Lower leg skin (tissue), 3 donors: ENCODE measurements at regions not wholly inside any gene's neighbourhood (a gene's known extent, or its start where the extent isn't known, plus 50 kb on each side); places are given as distances from the start of the nearest gene placed in this dataset.

Experiments
- POLR2A ChIP-seq, 2 donors: fragments of 450-650 bp; IDR thresholded peaks; one replicate each; pipeline ENCODE4 v1.6.1; 2016 to 2017; ENCODE audit warnings: antibody characterized with exemption in 2 of 2, mild to moderate bottlenecking in 1 of 2, moderate library complexity in 1 of 2
- TF ChIP-seq, protein P1 (sequence below), 3 donors: fragments of 450-650 bp; IDR thresholded peaks; one replicate each; pipeline ENCODE4 v1.5.1; 2016; ENCODE audit warnings: antibody characterized with exemption in 3 of 3, mild to moderate bottlenecking in 3 of 3, moderate library complexity in 2 of 3

DNA sequence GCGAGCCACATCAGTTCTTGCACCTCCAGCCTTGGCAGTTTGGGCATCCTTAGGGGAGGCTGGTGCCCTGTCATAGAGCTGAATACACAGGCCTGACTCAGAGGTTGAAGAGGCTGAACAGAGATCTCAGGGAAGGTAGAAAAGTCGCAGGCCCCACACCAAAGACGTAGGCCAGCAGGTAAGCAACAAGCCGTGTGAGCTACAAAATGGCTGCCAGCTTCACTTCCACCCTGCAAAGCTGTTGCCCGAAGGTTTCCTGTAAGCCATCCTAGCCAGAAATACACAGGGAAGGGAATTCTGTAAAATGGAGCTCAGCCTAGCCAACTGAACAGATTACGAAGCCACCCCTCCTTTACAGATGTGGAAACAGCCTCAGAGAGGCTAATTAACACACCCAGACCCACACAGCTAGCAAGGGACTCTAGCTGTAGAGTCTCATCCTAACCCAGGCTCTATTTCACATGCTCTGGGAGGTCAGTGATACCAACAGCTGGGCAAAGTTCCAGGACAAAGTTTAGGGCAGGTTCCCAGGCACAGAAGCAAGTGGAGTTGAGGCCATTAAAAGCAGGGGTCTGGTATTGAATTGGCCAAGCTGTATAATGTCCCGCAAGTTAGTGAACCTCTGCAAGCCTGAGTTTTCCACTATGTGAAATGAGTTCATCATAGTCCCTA lies 66.3 kb upstream of the RASGRF1 start:
- TF ChIP-seq, protein P1, sequence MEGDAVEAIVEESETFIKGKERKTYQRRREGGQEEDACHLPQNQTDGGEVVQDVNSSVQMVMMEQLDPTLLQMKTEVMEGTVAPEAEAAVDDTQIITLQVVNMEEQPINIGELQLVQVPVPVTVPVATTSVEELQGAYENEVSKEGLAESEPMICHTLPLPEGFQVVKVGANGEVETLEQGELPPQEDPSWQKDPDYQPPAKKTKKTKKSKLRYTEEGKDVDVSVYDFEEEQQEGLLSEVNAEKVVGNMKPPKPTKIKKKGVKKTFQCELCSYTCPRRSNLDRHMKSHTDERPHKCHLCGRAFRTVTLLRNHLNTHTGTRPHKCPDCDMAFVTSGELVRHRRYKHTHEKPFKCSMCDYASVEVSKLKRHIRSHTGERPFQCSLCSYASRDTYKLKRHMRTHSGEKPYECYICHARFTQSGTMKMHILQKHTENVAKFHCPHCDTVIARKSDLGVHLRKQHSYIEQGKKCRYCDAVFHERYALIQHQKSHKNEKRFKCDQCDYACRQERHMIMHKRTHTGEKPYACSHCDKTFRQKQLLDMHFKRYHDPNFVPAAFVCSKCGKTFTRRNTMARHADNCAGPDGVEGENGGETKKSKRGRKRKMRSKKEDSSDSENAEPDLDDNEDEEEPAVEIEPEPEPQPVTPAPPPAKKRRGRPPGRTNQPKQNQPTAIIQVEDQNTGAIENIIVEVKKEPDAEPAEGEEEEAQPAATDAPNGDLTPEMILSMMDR (IDR thresholded peaks at IDR 0.05) = no peak
- TF ChIP-seq POLR2A (IDR thresholded peaks at IDR 0.05) = no peak
